Upper lobe of right lung (tissue), 1 donor: ENCODE measurements at regions not wholly inside any gene's neighbourhood (a gene's known extent, or its start where the extent isn't known, plus 50 kb on each side); places are given as distances from the start of the nearest gene placed in this dataset.

Experiments used
- ATAC-seq: fragments of 200-7000 bp; cut with Tn5 transposase; one replicate; pipeline ENCODE4 v1.9.1; 2020; ENCODE audit warnings: mild to moderate bottlenecking, moderate library complexity
- DNase-seq: peaks from one replicate; pipeline ENCODE4 v3.0.0-alpha.2; 2020
- H3K27ac ChIP-seq: fragments of 200-600 bp; one replicate; pipeline ENCODE4 v1.8.0; 2022
- H3K27me3 ChIP-seq: fragments of 200-600 bp; one replicate; pipeline ENCODE4 v1.8.0; 2022; ENCODE audit warnings: mild to moderate bottlenecking
- H3K36me3 ChIP-seq: fragments of 200-600 bp; one replicate; pipeline ENCODE4 v1.8.0; 2022
- H3K4me1 ChIP-seq: fragments of 200-600 bp; one replicate; pipeline ENCODE4 v1.8.0; 2022
- H3K4me3 ChIP-seq: fragments of 200-600 bp; one replicate; pipeline ENCODE4 v1.8.0; 2022; ENCODE audit warnings: mild to moderate bottlenecking
- H3K9me3 ChIP-seq: fragments of 200-600 bp; one replicate; pipeline ENCODE4 v1.8.0; 2022
- CTCF ChIP-seq: fragments of 200-600 bp; IDR thresholded peaks from one replicate; pipeline ENCODE4 v1.8.0; 2022; ENCODE audit warnings: antibody characterized with exemption
- intact Hi-C: fragments of 100-400 bp; cut with DNase I; formaldehyde crosslinking; loops from one replicate; pipeline ENCODE4 v1.11.0; 2022
- donor health status: DM: no; HTN: yes; CAD: no; lungs with severe emphysema.

- no peaks in the 10 kb centered on the region for H3K36me3 ChIP-seq
- H3K9me3 ChIP-seq: no peaks in the 10 kb centered on the region
- DNase-seq (no peak), ATAC-seq (no peak)
- no peaks in the 10 kb centered on the region for H3K4me1 ChIP-seq
- H3K4me3 ChIP-seq: no peak overlapping the region
- no peak for TF ChIP-seq CTCF
- intact Hi-C loops: no loop called here
- no peak overlapping the region for H3K27ac ChIP-seq
- no peaks in the 10 kb centered on the region for H3K27me3 ChIP-seq
Observed at GRCh38 chr12:98406378-98406777, 109.0 kb upstream of the TMPO start.

GRCh38 chr12:98408681-98409080 lies 106.7 kb upstream of the TMPO start:
- Histone ChIP-seq H3K9me3 (no peaks in the 10 kb centered on the region), H3K27me3 (no peaks in the 10 kb centered on the region), H3K4me1 (no peaks in the 10 kb centered on the region), H3K36me3 (no peaks in the 10 kb centered on the region), H3K27ac (no peak overlapping the region), H3K4me3 (no peak overlapping the region)
- ATAC-seq (peak; percentile 31), DNase-seq (no peak)
- no peak for TF ChIP-seq CTCF
- intact Hi-C loops: no loop called here

- no peak for TF ChIP-seq CTCF
- intact Hi-C loops: no loop called here
- Histone ChIP-seq H3K4me3 (no peak overlapping the region), H3K27ac (no peak overlapping the region), H3K9me3 (no peaks in the 10 kb centered on the region), H3K4me1 (no peaks in the 10 kb centered on the region), H3K36me3 (no peaks in the 10 kb centered on the region), H3K27me3 (no peaks in the 10 kb centered on the region)
- ATAC-seq (no peak), DNase-seq (no peak)
Observed at GRCh38 chr12:98409548-98409947, 105.8 kb upstream of the TMPO start.

- intact Hi-C loops: no loop called here
- Histone ChIP-seq H3K9me3 (no peaks in the 10 kb centered on the region), H3K4me1 (no peaks in the 10 kb centered on the region), H3K36me3 (no peaks in the 10 kb centered on the region), H3K27me3 (no peaks in the 10 kb centered on the region), H3K27ac (no peak overlapping the region), H3K4me3 (no peak overlapping the region)
- no peak for DNase-seq
- TF ChIP-seq CTCF: no peak
- no peak for ATAC-seq
Observed at GRCh38 chr12:98410356-98410755, 105.0 kb upstream of the TMPO start.

- Histone ChIP-seq H3K9me3 (no peaks in the 10 kb centered on the region), H3K27me3 (no peaks in the 10 kb centered on the region), H3K4me3 (no peak overlapping the region), H3K4me1 (peaks cover 23% of the 10 kb centered on the region), H3K36me3 (no peaks in the 10 kb centered on the region), H3K27ac (no peak overlapping the region)
- no peak for DNase-seq
- no peak for ATAC-seq
- intact Hi-C loops: no loop called here
- TF ChIP-seq CTCF: peak; percentile 26
Observed at GRCh38 chr12:98416845-98417244, 98.5 kb upstream of the TMPO start.

DNA sequence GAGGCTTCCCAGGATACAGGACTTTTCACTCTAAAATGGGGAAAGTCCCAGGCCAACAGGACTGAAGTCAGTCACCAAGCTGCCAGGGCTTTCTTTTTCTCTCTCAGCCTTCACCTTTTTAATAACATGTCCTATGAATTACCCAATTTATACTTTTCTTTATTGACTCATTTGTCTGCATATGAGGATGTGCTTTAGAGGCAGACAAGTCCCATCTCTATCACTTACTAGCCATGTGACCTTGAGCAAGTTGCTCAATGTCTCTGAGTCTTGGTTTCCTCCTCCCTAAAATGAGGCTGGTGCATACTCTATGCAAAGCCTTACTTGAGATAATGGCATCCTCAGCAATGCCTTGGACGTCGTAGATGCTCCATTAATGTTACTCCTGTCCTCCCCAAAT lies 98.1 kb upstream of the TMPO start:
- DNase-seq (no peak), ATAC-seq (no peak)
- Histone ChIP-seq H3K27ac (no peak overlapping the region), H3K4me3 (no peak overlapping the region), H3K36me3 (no peaks in the 10 kb centered on the region), H3K9me3 (no peaks in the 10 kb centered on the region), H3K27me3 (no peaks in the 10 kb centered on the region), H3K4me1 (peaks cover 23% of the 10 kb centered on the region)
- no peak for TF ChIP-seq CTCF
- intact Hi-C loops: no loop called here
